GM12874 (cell line): ENCODE measurements at regions not wholly inside any gene's neighbourhood (a gene's known extent, or its start where the extent isn't known, plus 50 kb on each side); places are given as distances from the start of the nearest gene placed in this dataset.

Experiments
- CTCF ChIP-seq: IDR thresholded peaks from 2 replicates; pipeline ENCODE4 v1.5.1; 2011; ENCODE audit warnings: low read depth, mild to moderate bottlenecking, control low read depth, low read length, moderate library complexity; ENCODE audit not compliant: insufficient read depth

GRCh38 chr4:1574601-1575417, 109.3 kb downstream of the FAM53A start:
- no peak for TF ChIP-seq CTCF

GRCh38 chr4:1573830-1574459, 110.2 kb downstream of the FAM53A start:
- TF ChIP-seq CTCF: no peak

GRCh38 chr4:1572964-1573720, 111.0 kb downstream of the FAM53A start:
- no peak for TF ChIP-seq CTCF

- TF ChIP-seq CTCF: no peak
These were observed 111.6 kb downstream of the FAM53A start for GRCh38 chr4:1572521-1572920.

GRCh38 chr4:1572010-1572385, 112.1 kb downstream of the FAM53A start:
- TF ChIP-seq CTCF: no peak

GRCh38 chr4:1571165-1572009, 112.7 kb downstream of the FAM53A start:
- no peak for TF ChIP-seq CTCF
